ENCODE measurements at regions not wholly inside any gene's neighbourhood (a gene's known extent, or its start where the extent isn't known, plus 50 kb on each side); places are given as distances from the start of the nearest gene placed in this dataset.

- no peak for TF ChIP-seq POLR2A (IDR thresholded peaks at IDR 0.05; ENCODE audit: low read length)
- no peak for TF ChIP-seq GATA1 (IDR thresholded peaks at IDR 0.05; ENCODE audit: low read depth, low read length)
- DNase-seq = no peak
Observed at GRCh38 chr4:54495091-54495490, 162.7 kb upstream of the KIT start.

DNA sequence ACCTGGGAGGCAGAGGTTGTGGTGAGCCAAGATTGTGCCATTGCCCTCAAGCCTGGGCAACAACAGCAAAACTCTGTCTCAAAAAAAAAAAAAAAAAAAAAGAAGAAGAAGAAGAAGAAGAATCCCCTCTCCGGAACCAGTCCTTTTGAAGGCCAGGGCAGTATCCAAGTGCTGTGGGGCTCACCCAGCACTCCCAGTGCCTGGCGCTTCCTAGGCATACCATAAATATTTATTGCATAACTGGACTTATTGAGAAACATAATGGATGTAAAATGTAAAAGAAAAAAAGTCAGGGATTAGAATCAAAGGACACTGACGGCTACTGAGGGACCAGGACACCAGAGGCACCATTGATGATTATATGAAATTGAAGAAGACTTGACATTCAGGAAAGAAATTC is 162.1 kb upstream of the KIT start:
- no peak for DNase-seq

DNA sequence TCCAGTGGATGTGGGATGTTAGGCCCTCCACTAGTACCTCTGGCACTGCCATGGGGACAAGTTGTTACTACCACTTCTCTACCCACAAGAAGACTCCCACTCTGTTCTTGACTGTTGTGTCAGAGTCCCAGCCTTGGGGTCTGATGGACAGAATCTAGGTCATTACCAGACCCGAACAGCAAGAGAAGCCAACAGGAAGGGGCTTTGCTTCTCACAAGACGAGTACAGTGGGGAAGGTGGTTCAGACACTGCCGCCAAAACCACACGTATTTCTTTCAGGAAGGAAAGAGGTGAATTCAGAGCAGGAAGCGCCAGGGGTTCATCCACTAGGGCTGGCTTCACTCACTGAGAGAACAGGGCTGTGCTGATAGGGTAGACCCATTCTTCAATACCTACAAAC is 161.3 kb upstream of the KIT start:
- TF ChIP-seq POLR2A (IDR thresholded peaks at IDR 0.05; ENCODE audit: low read length) (no peak), GATA1 (IDR thresholded peaks at IDR 0.05; ENCODE audit: low read depth, low read length) (no peak)

More for the DNA sequence above, 162.1 kb upstream of the KIT start:
- TF ChIP-seq GATA1 (IDR thresholded peaks at IDR 0.05; ENCODE audit: low read depth, low read length) = no peak
- TF ChIP-seq POLR2A (IDR thresholded peaks at IDR 0.05; ENCODE audit: low read length) = no peak

GRCh38 chr4:54497947-54498346 is 159.8 kb upstream of the KIT start:
- no peak for DNase-seq
- TF ChIP-seq GATA1 (IDR thresholded peaks at IDR 0.05; ENCODE audit: low read depth, low read length) (no peak), POLR2A (IDR thresholded peaks at IDR 0.05; ENCODE audit: low read length) (no peak)

More for the DNA sequence above, 161.3 kb upstream of the KIT start:
- no peak for DNase-seq

- TF ChIP-seq GATA1 (IDR thresholded peaks at IDR 0.05; ENCODE audit: low read depth, low read length) = no peak
- TF ChIP-seq POLR2A (IDR thresholded peaks at IDR 0.05; ENCODE audit: low read length) = no peak
- no peak for DNase-seq
Observed at GRCh38 chr4:54498661-54499111, 159.1 kb upstream of the KIT start.

DNA sequence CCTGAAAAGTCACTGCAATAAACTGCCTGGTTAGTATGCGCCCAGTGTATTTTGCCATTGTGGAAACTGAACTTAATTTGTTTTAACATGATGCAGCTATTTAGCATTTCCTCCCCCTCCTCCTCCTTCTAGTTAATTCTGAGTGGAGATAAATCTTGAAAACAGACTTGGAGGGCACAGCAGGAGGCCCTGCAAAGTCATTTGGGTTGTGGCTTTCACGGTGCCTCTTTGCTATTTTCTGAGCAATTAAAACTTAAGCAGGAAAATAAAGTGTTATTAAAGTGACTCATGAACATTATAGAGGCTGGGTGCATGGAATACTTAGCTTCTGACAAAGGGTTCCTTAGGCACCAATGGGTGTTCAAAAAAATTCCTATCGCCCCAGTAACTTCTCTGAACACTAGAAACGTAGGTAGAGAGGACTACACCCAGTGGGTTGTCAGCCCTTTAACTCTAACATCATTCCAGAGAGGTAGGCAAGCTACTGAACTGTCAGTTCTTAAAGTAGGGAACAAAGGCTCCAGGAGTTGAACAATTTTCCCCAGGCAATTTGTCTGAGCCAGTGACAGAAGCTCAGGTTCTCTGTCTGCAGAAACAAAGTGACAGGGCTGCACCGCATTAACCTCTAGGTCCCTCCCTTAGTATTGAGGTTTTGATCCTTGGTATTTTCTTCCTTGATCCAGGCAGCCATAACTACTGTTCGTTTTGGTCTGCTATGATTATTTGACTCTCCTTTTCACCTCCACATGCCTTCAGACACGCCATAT is 158.3 kb upstream of the KIT start:
- TF ChIP-seq GATA1 (IDR thresholded peaks at IDR 0.05; ENCODE audit: low read depth, low read length) (no peak), POLR2A (IDR thresholded peaks at IDR 0.05; ENCODE audit: low read length) (no peak)
- DNase-seq = no peak

- TF ChIP-seq GATA1 (IDR thresholded peaks at IDR 0.05; ENCODE audit: low read depth, low read length) (no peak), POLR2A (IDR thresholded peaks at IDR 0.05; ENCODE audit: low read length) (no peak)
- DNase-seq = no peak
Observed at GRCh38 chr4:54505362-54505761, 152.4 kb upstream of the KIT start.

GRCh38 chr4:54505996-54506395 is 151.8 kb upstream of the KIT start:
- no peak for DNase-seq
- TF ChIP-seq GATA1 (IDR thresholded peaks at IDR 0.05; ENCODE audit: low read depth, low read length) (no peak), POLR2A (IDR thresholded peaks at IDR 0.05; ENCODE audit: low read length) (no peak)

GRCh38 chr4:54509057-54509456 is 148.7 kb upstream of the KIT start:
- TF ChIP-seq POLR2A (IDR thresholded peaks at IDR 0.05; ENCODE audit: low read length) (no peak), GATA1 (IDR thresholded peaks at IDR 0.05; ENCODE audit: low read depth, low read length) (no peak)
- no peak for DNase-seq

GRCh38 chr4:54513204-54513603 is 144.6 kb upstream of the KIT start:
- DNase-seq = no peak
- TF ChIP-seq GATA1 (IDR thresholded peaks at IDR 0.05; ENCODE audit: low read depth, low read length) (no peak), POLR2A (IDR thresholded peaks at IDR 0.05; ENCODE audit: low read length) (no peak)

- TF ChIP-seq POLR2A (IDR thresholded peaks at IDR 0.05; ENCODE audit: low read length) (no peak), GATA1 (IDR thresholded peaks at IDR 0.05; ENCODE audit: low read depth, low read length) (no peak)
- DNase-seq = no peak
Observed at GRCh38 chr4:54513741-54514140, 144.0 kb upstream of the KIT start.

DNA sequence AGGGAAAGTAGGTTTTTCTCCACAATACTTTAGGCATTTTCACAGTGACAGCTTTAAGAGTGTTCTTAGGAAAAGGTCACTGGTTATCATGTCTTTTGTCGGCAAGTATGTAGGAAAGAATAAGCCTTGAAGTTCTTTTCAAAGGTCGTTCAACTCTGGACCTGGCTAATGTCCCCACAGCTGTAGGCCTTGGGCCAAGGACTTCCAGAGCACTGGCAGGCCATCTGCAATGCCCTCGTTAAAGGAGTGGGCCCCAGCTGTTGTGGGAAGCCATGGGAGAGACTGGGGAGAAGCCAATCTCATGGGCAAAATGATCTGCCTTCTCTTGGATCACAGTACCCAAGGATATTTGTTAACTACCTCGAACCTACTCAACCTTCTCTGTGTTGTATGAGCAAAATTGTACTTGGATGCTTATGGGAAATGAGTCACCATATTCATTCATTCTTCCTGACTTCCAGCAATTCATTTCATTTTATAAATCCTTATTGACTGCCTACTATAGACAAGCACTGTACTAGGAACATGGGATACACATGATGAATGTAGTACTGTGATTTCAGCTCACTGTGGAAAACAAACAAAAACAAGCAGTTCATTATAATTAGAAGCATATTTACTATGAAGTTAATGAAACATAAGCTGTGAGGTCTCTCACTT is 141.1 kb upstream of the KIT start:
- TF ChIP-seq GATA1 (IDR thresholded peaks at IDR 0.05; ENCODE audit: low read depth, low read length) (no peak), POLR2A (IDR thresholded peaks at IDR 0.05; ENCODE audit: low read length) (no peak)
- DNase-seq = no peak

DNA sequence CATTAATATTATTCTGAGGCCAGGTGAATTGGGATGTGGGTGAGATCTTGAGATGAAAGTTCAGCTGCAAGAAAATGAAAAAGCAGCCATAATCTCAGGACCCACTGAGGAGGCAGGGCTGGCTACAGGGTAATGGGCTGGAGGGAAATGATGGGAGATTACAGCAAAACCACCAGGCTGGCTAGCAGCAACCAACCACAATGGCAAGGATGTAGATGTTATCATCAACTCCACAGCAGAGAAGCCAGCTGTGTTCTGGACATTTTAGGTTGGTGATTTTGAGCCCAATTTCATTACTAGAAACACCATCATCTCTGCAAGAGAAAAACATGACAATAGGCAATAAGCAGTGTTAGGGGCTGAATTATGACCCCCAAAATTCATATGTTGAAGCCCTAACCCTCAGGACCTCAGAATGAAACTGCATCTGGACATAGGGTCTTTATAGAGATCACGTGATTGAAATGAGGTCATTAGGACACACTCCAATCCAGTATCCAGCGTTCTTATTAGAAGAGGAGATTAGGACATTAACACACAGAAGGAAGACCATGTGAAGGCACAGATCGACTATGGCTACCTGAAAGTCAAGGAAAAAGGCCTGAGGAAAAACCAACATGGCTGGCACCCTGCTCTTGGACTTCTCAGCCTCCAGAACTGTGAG is 139.8 kb upstream of the KIT start:
- TF ChIP-seq GATA1 (IDR thresholded peaks at IDR 0.05; ENCODE audit: low read depth, low read length) = no peak
- no peak for TF ChIP-seq POLR2A (IDR thresholded peaks at IDR 0.05; ENCODE audit: low read length)
- DNase-seq = no peak

GRCh38 chr4:54525602-54526001 is 132.2 kb upstream of the KIT start:
- TF ChIP-seq GATA1 (IDR thresholded peaks at IDR 0.05; ENCODE audit: low read depth, low read length) (no peak), POLR2A (IDR thresholded peaks at IDR 0.05; ENCODE audit: low read length) (no peak)
- no peak for DNase-seq
